OCI-LY7 (cell line): ENCODE measurements at regions not wholly inside any gene's neighbourhood (a gene's known extent, or its start where the extent isn't known, plus 50 kb on each side); places are given as distances from the start of the nearest gene placed in this dataset.

Source experiments
- BruUV-seq: library from RNA; stranded (reverse); fragments of 400-500 nt; replicated peaks from 2 replicates; lab custom pipeline; 2021; lab: Mats Ljungman, UMichigan
- CTCF ChIA-PET: fragments of 300-600 bp; sonication (Branson Sonifier 250); formaldehyde crosslinking; loops from one replicate; lab custom pipeline; 2022; ENCODE audit warnings: antibody characterized with exemption; ENCODE audit not compliant: unreplicated experiment; lab: Charles Lee
- POLR2A ChIA-PET: fragments of 300-600 bp; sonication (Branson Sonifier 250); formaldehyde crosslinking; loops from one replicate; lab custom pipeline; 2022; ENCODE audit warnings: antibody characterized with exemption; lab: Charles Lee
- DNase-seq: peaks from one replicate; pipeline ENCODE4 v3.0.0-alpha.2; 2015; ENCODE audit warnings: low spot score
- H2AFZ ChIP-seq: fragments of 200-600 bp; sonication (generic), shearing (Covaris generic); 2 replicates; pipeline ENCODE4 v1.6.1; 2014; ENCODE audit warnings: mild to moderate bottlenecking, antibody characterized with exemption, low read length, moderate library complexity
- H3K27ac ChIP-seq: fragments of 200-600 bp; sonication (generic); 2 replicates; pipeline ENCODE4 v1.5.1; 2014; ENCODE audit warnings: mixed run types, low read depth, mild to moderate bottlenecking, moderate library complexity, low read length, inconsistent platforms; ENCODE audit not compliant: poor library complexity, severe bottlenecking
- H3K36me3 ChIP-seq: fragments of 200-600 bp; sonication (generic); 2 replicates; pipeline ENCODE4 v1.6.1; 2014; ENCODE audit warnings: mild to moderate bottlenecking, antibody characterized with exemption, low read length, moderate library complexity, mixed read lengths; ENCODE audit not compliant: insufficient read depth
- H3K4me1 ChIP-seq: fragments of 200-600 bp; sonication (generic); 2 replicates; pipeline ENCODE4 v1.5.1; 2014; ENCODE audit warnings: mild to moderate bottlenecking, low read length; ENCODE audit not compliant: insufficient read depth, poor library complexity, severe bottlenecking
- H3K4me2 ChIP-seq: fragments of 200-600 bp; sonication (generic); 2 replicates; pipeline ENCODE4 v1.6.1; 2014; ENCODE audit warnings: mild to moderate bottlenecking, low read length
- H3K4me3 ChIP-seq: fragments of 200-600 bp; sonication (generic); 2 replicates; pipeline ENCODE4 v1.5.1; 2014; ENCODE audit warnings: mild to moderate bottlenecking, low read depth, low read length; ENCODE audit not compliant: poor library complexity, severe bottlenecking
- H3K79me2 ChIP-seq: fragments of 200-600 bp; sonication (generic); 2 replicates; pipeline ENCODE4 v1.6.1; 2016; ENCODE audit warnings: low read depth, mild to moderate bottlenecking, low read length, moderate library complexity, mixed read lengths; ENCODE audit not compliant: insufficient read depth
- H3K9me2 ChIP-seq: fragments of 200-600 bp; sonication (generic); 2 replicates; pipeline ENCODE4 v1.6.1; 2016; ENCODE audit warnings: mild to moderate bottlenecking, low read length, mixed read lengths; ENCODE audit not compliant: insufficient read depth
- H3K9me3 ChIP-seq: fragments of 200-600 bp; sonication (generic); 2 replicates; pipeline ENCODE4 v1.6.1; 2014; ENCODE audit warnings: mild to moderate bottlenecking, mixed run types, low read length, mixed read lengths
- H4K20me1 ChIP-seq: fragments of 200-600 bp; sonication (generic); 2 replicates; pipeline ENCODE4 v1.6.1; 2014; ENCODE audit warnings: mild to moderate bottlenecking, antibody characterized with exemption, low read length, moderate library complexity, mixed read lengths; ENCODE audit not compliant: insufficient read depth
- EZH2phosphoT487 ChIP-seq: fragments of 200-600 bp; sonication (generic); IDR thresholded peaks from 2 replicates; pipeline ENCODE4 v1.6.1; 2018; ENCODE audit warnings: low read depth, borderline replicate concordance, mild to moderate bottlenecking, mixed run types, antibody characterized with exemption, low read length, moderate library complexity, mixed read lengths
- intact Hi-C: fragments of 100-400 bp; cut with micrococcal nuclease; formaldehyde crosslinking; loops from one replicate; pipeline ENCODE4 v1.10.0; 2022; ENCODE audit not compliant: unreplicated experiment
- TF ChIP-seq, protein P1 (sequence below): fragments of 200-600 bp; sonication (generic); conservative IDR thresholded peaks from 2 replicates; pipeline ENCODE4 v1.5.1; 2014; ENCODE audit warnings: mild to moderate bottlenecking, antibody characterized with exemption, low read length, moderate library complexity, mixed read lengths

- intact Hi-C loops, result no loop called here
- no peaks in the 10 kb centered on the region for H3K9me2 ChIP-seq
- no peaks in the 10 kb centered on the region for H3K4me1 ChIP-seq
- no peaks in the 10 kb centered on the region for H3K36me3 ChIP-seq
- no TSS peak for BruUV-seq
- no peak overlapping the region for H3K27ac ChIP-seq
- DNase-seq, result no peak
- TF ChIP-seq, protein P1, sequence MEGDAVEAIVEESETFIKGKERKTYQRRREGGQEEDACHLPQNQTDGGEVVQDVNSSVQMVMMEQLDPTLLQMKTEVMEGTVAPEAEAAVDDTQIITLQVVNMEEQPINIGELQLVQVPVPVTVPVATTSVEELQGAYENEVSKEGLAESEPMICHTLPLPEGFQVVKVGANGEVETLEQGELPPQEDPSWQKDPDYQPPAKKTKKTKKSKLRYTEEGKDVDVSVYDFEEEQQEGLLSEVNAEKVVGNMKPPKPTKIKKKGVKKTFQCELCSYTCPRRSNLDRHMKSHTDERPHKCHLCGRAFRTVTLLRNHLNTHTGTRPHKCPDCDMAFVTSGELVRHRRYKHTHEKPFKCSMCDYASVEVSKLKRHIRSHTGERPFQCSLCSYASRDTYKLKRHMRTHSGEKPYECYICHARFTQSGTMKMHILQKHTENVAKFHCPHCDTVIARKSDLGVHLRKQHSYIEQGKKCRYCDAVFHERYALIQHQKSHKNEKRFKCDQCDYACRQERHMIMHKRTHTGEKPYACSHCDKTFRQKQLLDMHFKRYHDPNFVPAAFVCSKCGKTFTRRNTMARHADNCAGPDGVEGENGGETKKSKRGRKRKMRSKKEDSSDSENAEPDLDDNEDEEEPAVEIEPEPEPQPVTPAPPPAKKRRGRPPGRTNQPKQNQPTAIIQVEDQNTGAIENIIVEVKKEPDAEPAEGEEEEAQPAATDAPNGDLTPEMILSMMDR, result no peak
- TF ChIP-seq EZH2phosphoT487, result no peak
- H4K20me1 ChIP-seq, result no peaks in the 10 kb centered on the region
- no peak overlapping the region for H3K4me2 ChIP-seq
- no peak overlapping the region for H3K4me3 ChIP-seq
- H2AFZ ChIP-seq, result no peak overlapping the region
- no peaks in the 10 kb centered on the region; the same call in 1 of the 2 replicates for H3K9me3 ChIP-seq
- H3K79me2 ChIP-seq, result no peaks in the 10 kb centered on the region
- ChIA-PET CTCF (no interaction called here), POLR2A (no interaction called here)
These were observed 1722.7 kb downstream of the TP53TG3F start for GRCh38 chr16:35182043-35182677.

DNA sequence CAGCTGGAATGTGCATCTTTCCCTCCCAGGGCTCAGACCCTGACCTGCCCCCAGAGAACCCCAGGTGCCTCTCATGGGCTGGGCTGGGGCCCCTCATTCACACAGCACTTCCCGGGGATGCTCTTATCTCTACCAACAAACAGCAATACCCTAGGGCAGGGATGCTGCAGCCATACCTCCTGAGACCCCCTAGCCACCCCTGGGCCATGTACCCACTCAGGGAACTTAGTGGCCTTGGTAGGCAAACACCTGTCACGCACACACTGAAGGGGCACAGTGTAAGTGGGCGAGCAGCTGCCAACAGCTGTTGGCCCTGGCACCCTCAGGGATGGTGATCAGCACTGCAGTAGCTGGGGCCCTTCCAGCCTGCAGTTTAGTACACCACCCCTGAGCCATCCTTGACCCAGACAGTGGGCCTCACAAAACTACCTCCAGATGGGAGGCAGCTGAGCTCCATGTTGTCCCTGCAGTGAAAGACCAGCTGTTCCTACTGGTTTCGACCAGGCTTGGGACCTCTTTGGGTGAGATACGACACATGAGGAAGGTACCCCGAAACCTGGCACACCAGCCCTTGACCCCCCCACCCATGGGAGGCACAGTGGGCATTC, 1723.6 kb downstream of the TP53TG3F start:
- H4K20me1 ChIP-seq, result no peaks in the 10 kb centered on the region
- no peaks in the 10 kb centered on the region for H3K79me2 ChIP-seq
- no peaks in the 10 kb centered on the region for H3K9me2 ChIP-seq
- H3K9me3 ChIP-seq, result no peaks in the 10 kb centered on the region; the same call in 1 of the 2 replicates
- CTCF ChIA-PET, result no interaction called here
- H2AFZ ChIP-seq, result no peak overlapping the region
- H3K4me2 ChIP-seq, result no peak overlapping the region
- H3K4me3 ChIP-seq, result no peak overlapping the region
- no peak for DNase-seq
- TF ChIP-seq, protein P1, result no peak
- no peak for TF ChIP-seq EZH2phosphoT487
- POLR2A ChIA-PET, result no interaction called here
- no TSS peak for BruUV-seq
- no peaks in the 10 kb centered on the region for H3K36me3 ChIP-seq
- H3K4me1 ChIP-seq, result no peaks in the 10 kb centered on the region
- intact Hi-C loops, result no loop called here
- no peak overlapping the region for H3K27ac ChIP-seq

- no peak for DNase-seq
- ChIA-PET POLR2A (no interaction called here), CTCF (no interaction called here)
- Histone ChIP-seq H3K36me3 (no peaks in the 10 kb centered on the region), H3K4me3 (no peak overlapping the region), H4K20me1 (no peaks in the 10 kb centered on the region), H3K4me2 (no peak overlapping the region), H3K9me2 (no peaks in the 10 kb centered on the region), H3K4me1 (no peaks in the 10 kb centered on the region), H2AFZ (no peak overlapping the region), H3K79me2 (no peaks in the 10 kb centered on the region), H3K9me3 (no peaks in the 10 kb centered on the region; the same call in 1 of the 2 replicates), H3K27ac (no peak overlapping the region)
- intact Hi-C loops, result no loop called here
- no TSS peak for BruUV-seq
- TF ChIP-seq EZH2phosphoT487, result no peak
- TF ChIP-seq, protein P1, result no peak
These were observed 1725.0 kb downstream of the TP53TG3F start for GRCh38 chr16:35184356-35184870.
